Astrocyte (in vitro differentiated cells and primary cell): ENCODE measurements at regions not wholly inside any gene's neighbourhood (a gene's known extent, or its start where the extent isn't known, plus 50 kb on each side); places are given as distances from the start of the nearest gene placed in this dataset.

Source experiments
- CTCF ChIP-seq: IDR thresholded peaks from 2 replicates; pipeline ENCODE4 v1.5.1; 2011; ENCODE audit warnings: low read depth, mild to moderate bottlenecking, inconsistent platforms, low read length, moderate library complexity; ENCODE audit not compliant: insufficient read depth
- EZH2 ChIP-seq: IDR thresholded peaks from 2 replicates; pipeline ENCODE4 v1.6.1; 2012; ENCODE audit warnings: mild to moderate bottlenecking, low read length, inconsistent platforms; ENCODE audit not compliant: insufficient read depth

GRCh38 chr15:95549168-95549738 is 781.2 kb upstream of the NR2F2 start:
- TF ChIP-seq CTCF (no peak), EZH2 (no peak)
